GM21515 (cell line): ENCODE measurements at regions not wholly inside any gene's neighbourhood (a gene's known extent, or its start where the extent isn't known, plus 50 kb on each side); places are given as distances from the start of the nearest gene placed in this dataset.

Source experiments
- ATAC-seq: cut with Tn5 transposase; IDR thresholded peaks from one replicate; pipeline ENCODE4 v1.9.1; 2021; ENCODE audit not compliant: unreplicated experiment

GRCh38 chrX:76228499-76228898 lies 55.6 kb downstream of the PBDC1 start:
- ATAC-seq: no peak

GRCh38 chrX:76248901-76249300 lies 76.0 kb downstream of the PBDC1 start:
- ATAC-seq: no peak

- peak; percentile 77 for ATAC-seq
These were observed 80.6 kb downstream of the PBDC1 start for GRCh38 chrX:76253432-76253831.

GRCh38 chrX:76279007-76279406 lies 106.1 kb downstream of the PBDC1 start:
- ATAC-seq: no peak
